H1 (cell line): ENCODE measurements at regions not wholly inside any gene's neighbourhood (a gene's known extent, or its start where the extent isn't known, plus 50 kb on each side); places are given as distances from the start of the nearest gene placed in this dataset.

ENCODE experiments used
- CTCF ChIA-PET: fragments of 300-600 bp; sonication (Branson Sonifier 250); formaldehyde crosslinking; loops from one replicate; lab custom pipeline; 2021; ENCODE audit not compliant: partially characterized antibody; lab: Charles Lee
- POLR2A ChIA-PET: fragments of 300-600 bp; sonication (Branson Sonifier 250); formaldehyde crosslinking; loops from one replicate; lab custom pipeline; 2021; ENCODE audit warnings: inconsistent platforms; ENCODE audit not compliant: partially characterized antibody; lab: Charles Lee
- DNase-seq, 2 experiments: peaks; one replicate each; pipeline versions ENCODE4 v3.0.0 to v3.0.0-alpha.2; 2010 to 2022; ENCODE audit warnings: low spot score in 2 of 2, low read depth in 1 of 2, mixed read lengths in 1 of 2
- FAIRE-seq: peaks from 2 replicates; lab custom pipeline; 2011; peaks lifted over from hg19 to GRCh38; lab: Jason Lieb, UNC
- H2AFZ ChIP-seq: 2 replicates; pipeline ENCODE4 v1.8.1; 2012; ENCODE audit warnings: low read length, inconsistent platforms
- H2AK5ac ChIP-seq: 2 replicates; pipeline ENCODE4 v1.6.1; 2013; ENCODE audit warnings: low read depth, low read length
- H2BK120ac ChIP-seq: replicated peaks from 2 replicates; pipeline ENCODE3; 2013; ENCODE audit warnings: low read depth, low read length, inconsistent platforms
- H2BK12ac ChIP-seq: 2 replicates; pipeline ENCODE4 v1.6.1; 2013; ENCODE audit warnings: low read depth, low read length
- H2BK15ac ChIP-seq: 2 replicates; pipeline ENCODE4 v1.6.1; 2013; ENCODE audit warnings: low read length
- H2BK20ac ChIP-seq: 2 replicates; pipeline ENCODE4 v1.6.1; 2013; ENCODE audit warnings: low read length
- H2BK5ac ChIP-seq: 2 replicates; pipeline ENCODE4 v1.6.1; 2013; ENCODE audit warnings: low read depth, low read length
- H3K14ac ChIP-seq: 2 replicates; pipeline ENCODE4 v1.6.1; 2013; ENCODE audit warnings: inconsistent platforms; ENCODE audit not compliant: insufficient read length
- H3K18ac ChIP-seq: 2 replicates; pipeline ENCODE4 v1.6.1; 2013; ENCODE audit warnings: low read length; ENCODE audit errors: extremely low read depth
- H3K23ac ChIP-seq: 2 replicates; pipeline ENCODE4 v1.6.1; 2013; ENCODE audit warnings: inconsistent platforms; ENCODE audit not compliant: insufficient read length
- H3K23me2 ChIP-seq: 2 replicates; pipeline ENCODE4 v1.6.1; 2013; ENCODE audit warnings: low read depth, low read length
- H3K27ac ChIP-seq: 2 replicates; pipeline ENCODE4 v1.6.1; 2011; ENCODE audit warnings: low read depth, low read length, inconsistent platforms
- H3K27me3 ChIP-seq, 4 experiments: replicated peaks in 1 of 4; 1 replicate in 1 of 4; 2 replicates in 3 of 4; pipeline versions ENCODE4 v1.6.1 to v1.8.1; 2011 to 2013; ENCODE audit warnings: low read length in 3 of 4, mild to moderate bottlenecking in 3 of 4, inconsistent platforms in 2 of 4, mixed read lengths in 2 of 4, moderate library complexity in 1 of 4; ENCODE audit not compliant: control insufficient read depth in 3 of 4, insufficient read depth in 3 of 4; ENCODE audit errors: extremely low read depth in 1 of 4
- H3K36me3 ChIP-seq, 4 experiments: 2 replicates each; pipeline versions ENCODE4 v1.6.1 to v1.8.1; 2011 to 2013; ENCODE audit warnings: mild to moderate bottlenecking in 4 of 4, low read length in 3 of 4, moderate library complexity in 2 of 4, control low read depth in 1 of 4, inconsistent platforms in 1 of 4; ENCODE audit not compliant: insufficient read depth in 4 of 4, control insufficient read depth in 2 of 4
- H3K4ac ChIP-seq: replicated peaks from 2 replicates; pipeline ENCODE3; 2013; ENCODE audit warnings: low read length, low read depth, mixed read lengths, inconsistent platforms; ENCODE audit not compliant: insufficient read length
- H3K4me1 ChIP-seq, 4 experiments: replicated peaks in 1 of 4; 1 replicate in 1 of 4; 2 replicates in 3 of 4; pipeline versions ENCODE4 v1.6.1 to v1.8.1; 2011 to 2013; ENCODE audit warnings: low read length in 3 of 4, inconsistent platforms in 2 of 4, mixed read lengths in 1 of 4; ENCODE audit not compliant: insufficient read depth in 4 of 4, control insufficient read depth in 3 of 4
- H3K4me2 ChIP-seq, 2 experiments: 2 replicates each; pipeline versions ENCODE4 v1.6.1 to v1.8.1; 2011 to 2013; ENCODE audit warnings: low read depth in 2 of 2, low read length in 2 of 2, control low read depth in 1 of 2, inconsistent platforms in 1 of 2, mild to moderate bottlenecking in 1 of 2; ENCODE audit not compliant: insufficient read depth in 1 of 2
- H3K4me3 ChIP-seq, 4 experiments: fragments of 200-600, 300-600 bp in 1 of 4; sonication (generic), shearing (Covaris generic), sonication (Bioruptor Twin) in 1 of 4; 2 replicates each; pipeline versions ENCODE4 v1.5.1 to v1.8.1; 2011 to 2016; ENCODE audit warnings: low read length in 4 of 4, low read depth in 3 of 4, control low read depth in 2 of 4, inconsistent platforms in 2 of 4, mild to moderate bottlenecking in 2 of 4, mixed read lengths in 1 of 4, moderate library complexity in 1 of 4; ENCODE audit not compliant: insufficient read depth in 2 of 4; ENCODE audit errors: extremely low read depth in 1 of 4
- H3K56ac ChIP-seq: replicated peaks from 2 replicates; pipeline ENCODE3; 2013; ENCODE audit warnings: low read depth, mild to moderate bottlenecking, mixed read lengths, low read length, inconsistent platforms; ENCODE audit not compliant: insufficient read length
- H3K79me1 ChIP-seq: 2 replicates; pipeline ENCODE4 v1.6.1; 2013; ENCODE audit warnings: low read depth, low read length, control low read depth
- H3K79me2 ChIP-seq, 2 experiments: 2 replicates each; pipeline versions ENCODE4 v1.6.1 to v1.8.1; 2012 to 2013; ENCODE audit warnings: low read length in 2 of 2, mild to moderate bottlenecking in 2 of 2, inconsistent platforms in 1 of 2; ENCODE audit not compliant: insufficient read depth in 2 of 2, control insufficient read depth in 1 of 2
- H3K9ac ChIP-seq, 4 experiments: replicated peaks in 1 of 4; 1 replicate in 1 of 4; 2 replicates in 3 of 4; pipeline versions ENCODE4 v1.6.1 to v1.8.1; 2011 to 2013; ENCODE audit warnings: low read depth in 3 of 4, low read length in 3 of 4, control low read depth in 2 of 4, mild to moderate bottlenecking in 2 of 4, moderate library complexity in 2 of 4, inconsistent platforms in 1 of 4; ENCODE audit errors: extremely low read depth in 1 of 4
- H3K9me3 ChIP-seq, 2 experiments: 2 replicates each; pipeline versions ENCODE4 v1.6.1 to v1.8.1; 2012 to 2013; ENCODE audit warnings: mild to moderate bottlenecking in 2 of 2, moderate library complexity in 2 of 2, control low read depth in 1 of 2, inconsistent platforms in 1 of 2, low read depth in 1 of 2, low read length in 1 of 2, mixed read lengths in 1 of 2; ENCODE audit not compliant: insufficient read depth in 2 of 2
- H4K20me1 ChIP-seq, 2 experiments: replicated peaks in 1 of 2; 2 replicates each; pipeline versions ENCODE3 to v1.8.1; 2011 to 2013; ENCODE audit warnings: inconsistent platforms in 2 of 2, low read length in 2 of 2, mild to moderate bottlenecking in 1 of 2; ENCODE audit not compliant: insufficient read depth in 2 of 2, control insufficient read depth in 1 of 2
- H4K5ac ChIP-seq: 2 replicates; pipeline ENCODE4 v1.6.1; 2013; ENCODE audit warnings: low read length, low read depth, mixed read lengths, inconsistent platforms; ENCODE audit not compliant: insufficient read length
- H4K8ac ChIP-seq: 2 replicates; pipeline ENCODE4 v1.8.0; 2013; ENCODE audit warnings: mild to moderate bottlenecking, moderate library complexity, low read length, inconsistent platforms; ENCODE audit not compliant: insufficient read depth; ENCODE audit errors: extremely low read depth
- H4K91ac ChIP-seq: replicated peaks from 2 replicates; pipeline ENCODE3; 2013; ENCODE audit warnings: low read length, mixed read lengths, inconsistent platforms; ENCODE audit not compliant: insufficient read length
- ATF2 ChIP-seq: IDR thresholded peaks from 2 replicates; pipeline ENCODE4 v1.6.1; 2012; ENCODE audit warnings: low read length, inconsistent platforms
- CBX5 ChIP-seq: fragments of 300-800, 300-1000 bp; sonication (generic); IDR thresholded peaks from 2 replicates; pipeline ENCODE4 v1.7.1; 2016; ENCODE audit warnings: antibody characterized with exemption, low read length, low read depth
- HDAC2 ChIP-seq, 2 experiments: fragments of 300-600 bp in 1 of 2; sonication (generic) in 1 of 2; IDR thresholded peaks; 2 replicates each; pipeline ENCODE4 v1.6.1; 2011 to 2012; ENCODE audit warnings: low read depth in 2 of 2, low read length in 2 of 2, mild to moderate bottlenecking in 2 of 2, moderate library complexity in 2 of 2, borderline replicate concordance in 1 of 2, inconsistent platforms in 1 of 2
- RNF2 ChIP-seq: fragments of 200-900, 300-1000 bp; sonication (generic); IDR thresholded peaks from 2 replicates; pipeline ENCODE4 v1.7.1; 2016; ENCODE audit warnings: borderline replicate concordance, low read depth, mild to moderate bottlenecking, antibody characterized with exemption, low read length; ENCODE audit not compliant: poor library complexity, severe bottlenecking; ENCODE audit errors: missing control alignments
- SP1 ChIP-seq: IDR thresholded peaks from 2 replicates; pipeline ENCODE4 v1.6.1; 2011; ENCODE audit warnings: low read depth, low read length
- SP2 ChIP-seq: IDR thresholded peaks from 2 replicates; pipeline ENCODE4 v1.6.1; 2012; ENCODE audit warnings: mild to moderate bottlenecking, low read length, inconsistent platforms
- SP4 ChIP-seq: IDR thresholded peaks from 2 replicates; pipeline ENCODE4 v1.6.1; 2012; ENCODE audit warnings: low read length, inconsistent platforms
- SUZ12 ChIP-seq: fragments of 200-600 bp; sonication (generic); IDR thresholded peaks from 2 replicates; pipeline ENCODE4 v1.6.1; 2012; ENCODE audit warnings: mild to moderate bottlenecking, inconsistent platforms, low read length, moderate library complexity, mixed read lengths
- WGBS, 2 experiments: shearing (Covaris generic) in 1 of 2; methylation state at CpG; one replicate each; pipeline versions ENCODE4 v1.1.6 to v1.1.7; 2013 to 2015; ENCODE audit warnings: low lambda C conversion rate in 2 of 2, mixed read lengths in 2 of 2, inconsistent platforms in 1 of 2, low coverage in 1 of 2, missing lambda C conversion rate in 1 of 2; ENCODE audit not compliant: insufficient replicate concordance in 2 of 2, insufficient coverage in 1 of 2, insufficient read length in 1 of 2; ENCODE audit errors: extremely low coverage in 1 of 2, missing lambda C conversion rate in 1 of 2; 5-methylcytosine and 5-hydroxymethylcytosine counted together
- TF ChIP-seq, protein P1 (sequence below), 3 experiments: IDR thresholded peaks; 1 replicate in 2 of 3; 2 replicates in 1 of 3; pipeline versions ENCODE4 v1.5.1 to v1.6.1; 2011; ENCODE audit warnings: low read length in 3 of 3, mild to moderate bottlenecking in 3 of 3, inconsistent platforms in 2 of 3, low read depth in 1 of 3, moderate library complexity in 1 of 3; ENCODE audit not compliant: insufficient read depth in 1 of 3; ENCODE audit errors: control extremely low read depth in 1 of 3
- TF ChIP-seq, protein P2 (sequence below): IDR thresholded peaks from 2 replicates; pipeline ENCODE4 v1.6.1; 2012; ENCODE audit warnings: inconsistent platforms

DNA sequence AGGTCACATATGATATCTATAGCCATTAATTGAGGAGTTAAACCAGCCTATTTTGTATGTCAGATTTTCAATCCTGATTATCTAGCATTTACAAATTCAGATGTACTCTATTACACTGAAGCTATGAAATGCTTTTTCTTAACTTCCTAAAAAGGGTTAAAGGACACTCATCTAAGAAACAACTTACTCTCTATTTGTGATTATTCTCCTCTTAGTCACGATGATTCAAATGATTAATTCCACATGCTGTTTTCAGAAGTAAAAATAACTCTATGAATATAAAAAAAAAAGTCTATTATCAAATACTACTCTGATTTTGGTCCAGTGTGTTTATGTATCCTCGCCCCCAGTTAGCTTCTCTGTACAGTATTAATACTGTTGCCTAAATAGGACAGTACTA lies 1199.9 kb downstream of the GATA3 start:
- H3K18ac ChIP-seq: no peak overlapping the region
- no peak overlapping the region for H2BK120ac ChIP-seq
- no peak overlapping the region for H3K4ac ChIP-seq
- H3K79me2 ChIP-seq: no peaks in the 10 kb centered on the region
- no peak overlapping the region for H3K4me2 ChIP-seq
- no peak overlapping the region for H3K23ac ChIP-seq
- H4K5ac ChIP-seq: no peak overlapping the region
- H3K79me1 ChIP-seq: no peaks in the 10 kb centered on the region
- H2BK5ac ChIP-seq: no peak overlapping the region
- POLR2A ChIA-PET: no interaction called here
- H3K36me3 ChIP-seq: no peaks in the 10 kb centered on the region
- DNase-seq (no peak), FAIRE-seq (no peak)
- H3K27ac ChIP-seq: no peak overlapping the region
- H4K91ac ChIP-seq: no peak overlapping the region
- no peak overlapping the region for H2AFZ ChIP-seq
- H3K23me2 ChIP-seq: no peaks in the 10 kb centered on the region; the same call in 1 of the 2 replicates
- H3K4me1 ChIP-seq: no peaks in the 10 kb centered on the region
- no peak overlapping the region for H3K9ac ChIP-seq
- no peak overlapping the region for H2BK15ac ChIP-seq
- no peaks in the 10 kb centered on the region for H3K27me3 ChIP-seq
- no peaks in the 10 kb centered on the region for H3K9me3 ChIP-seq
- no peak overlapping the region for H2BK20ac ChIP-seq
- H3K4me3 ChIP-seq: no peak overlapping the region
- H2BK12ac ChIP-seq: no peak overlapping the region
- H4K8ac ChIP-seq: no peak overlapping the region
- no peak overlapping the region for H3K56ac ChIP-seq
- no peak overlapping the region for H2AK5ac ChIP-seq
- 86% methylated on average over 2 of the region's 2 CpGs; no CpG with 5 or more reads in 1 of the 2 experiments for WGBS, 2 experiments
- no peak overlapping the region for H3K14ac ChIP-seq
- CTCF ChIA-PET: no interaction called here
- no peaks in the 10 kb centered on the region for H4K20me1 ChIP-seq
- TF ChIP-seq HDAC2 (IDR thresholded peaks at IDR 0.05; ENCODE audit: borderline replicate concordance in 1 of 2, low read depth in 2 of 2, low read length in 2 of 2) (no peak), SP2 (no peak), CBX5 (no peak), SP4 (no peak), SP1 (no peak), RNF2 (no peak), ATF2 (no peak), SUZ12 (no peak)
- TF ChIP-seq, protein P1, sequence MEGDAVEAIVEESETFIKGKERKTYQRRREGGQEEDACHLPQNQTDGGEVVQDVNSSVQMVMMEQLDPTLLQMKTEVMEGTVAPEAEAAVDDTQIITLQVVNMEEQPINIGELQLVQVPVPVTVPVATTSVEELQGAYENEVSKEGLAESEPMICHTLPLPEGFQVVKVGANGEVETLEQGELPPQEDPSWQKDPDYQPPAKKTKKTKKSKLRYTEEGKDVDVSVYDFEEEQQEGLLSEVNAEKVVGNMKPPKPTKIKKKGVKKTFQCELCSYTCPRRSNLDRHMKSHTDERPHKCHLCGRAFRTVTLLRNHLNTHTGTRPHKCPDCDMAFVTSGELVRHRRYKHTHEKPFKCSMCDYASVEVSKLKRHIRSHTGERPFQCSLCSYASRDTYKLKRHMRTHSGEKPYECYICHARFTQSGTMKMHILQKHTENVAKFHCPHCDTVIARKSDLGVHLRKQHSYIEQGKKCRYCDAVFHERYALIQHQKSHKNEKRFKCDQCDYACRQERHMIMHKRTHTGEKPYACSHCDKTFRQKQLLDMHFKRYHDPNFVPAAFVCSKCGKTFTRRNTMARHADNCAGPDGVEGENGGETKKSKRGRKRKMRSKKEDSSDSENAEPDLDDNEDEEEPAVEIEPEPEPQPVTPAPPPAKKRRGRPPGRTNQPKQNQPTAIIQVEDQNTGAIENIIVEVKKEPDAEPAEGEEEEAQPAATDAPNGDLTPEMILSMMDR (IDR thresholded peaks at IDR 0.05; ENCODE audit: control extremely low read depth in 1 of 3, insufficient read depth in 1 of 3, low read depth in 1 of 3, low read length in 3 of 3): no peak
- TF ChIP-seq, protein P2, sequence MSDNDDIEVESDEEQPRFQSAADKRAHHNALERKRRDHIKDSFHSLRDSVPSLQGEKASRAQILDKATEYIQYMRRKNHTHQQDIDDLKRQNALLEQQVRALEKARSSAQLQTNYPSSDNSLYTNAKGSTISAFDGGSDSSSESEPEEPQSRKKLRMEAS: no peak
